HEK293 (cell line): ENCODE measurements at regions not wholly inside any gene's neighbourhood (a gene's known extent, or its start where the extent isn't known, plus 50 kb on each side); places are given as distances from the start of the nearest gene placed in this dataset.
A peak's percentile ranks its signal among the peaks of the same experiment; 100 is the strongest.

Experiments
- BCL11A ChIP-seq: fragments of 450-650 bp; formaldehyde crosslinking; IDR thresholded peaks from 2 replicates; pipeline ENCODE4 v1.5.1; 2016; ENCODE audit warnings: low read depth, missing biosample characterization, missing genetic modification characterization
- GFI1B ChIP-seq: fragments of 450-650 bp; formaldehyde crosslinking; IDR thresholded peaks from 2 replicates; pipeline ENCODE4 v1.5.1; 2016; ENCODE audit warnings: missing biosample characterization, missing genetic modification characterization
- HOXA7 ChIP-seq: sonication (generic); formaldehyde crosslinking; IDR thresholded peaks from 2 replicates; pipeline ENCODE4 v1.8.1; 2022; ENCODE audit warnings: missing genetic modification reagents, borderline replicate concordance
- IKZF3 ChIP-seq: fragments of 450-650 bp; IDR thresholded peaks from 2 replicates; pipeline ENCODE4 v1.5.0; 2018; ENCODE audit warnings: missing biosample characterization, mild to moderate bottlenecking, missing genetic modification characterization, moderate library complexity
- ZBTB21 ChIP-seq: fragments of 450-650 bp; formaldehyde crosslinking; IDR thresholded peaks from 2 replicates; pipeline ENCODE4 v1.5.1; 2017; ENCODE audit warnings: missing biosample characterization, missing genetic modification characterization
- ZBTB48 ChIP-seq: fragments of 450-650 bp; formaldehyde crosslinking; IDR thresholded peaks from 2 replicates; pipeline ENCODE4 v1.5.1; 2016; ENCODE audit warnings: missing biosample characterization, missing genetic modification characterization
- ZFP37 ChIP-seq: fragments of 450-650 bp; formaldehyde crosslinking; IDR thresholded peaks from 2 replicates; pipeline ENCODE4 v1.5.1; 2016; ENCODE audit warnings: missing biosample characterization, missing genetic modification characterization
- ZNF114 ChIP-seq: fragments of 450-650 bp; formaldehyde crosslinking; IDR thresholded peaks from 2 replicates; pipeline ENCODE4 v1.5.0; 2017; ENCODE audit warnings: missing biosample characterization, missing genetic modification characterization
- ZNF140 ChIP-seq: fragments of 450-650 bp; formaldehyde crosslinking; IDR thresholded peaks from 2 replicates; pipeline ENCODE4 v1.5.1; 2016; ENCODE audit warnings: missing biosample characterization, missing genetic modification characterization
- ZNF184 ChIP-seq: fragments of 450-650 bp; IDR thresholded peaks from 2 replicates; pipeline ENCODE4 v1.5.1; 2018; ENCODE audit warnings: missing biosample characterization, mild to moderate bottlenecking, missing genetic modification characterization
- ZNF211 ChIP-seq: fragments of 450-650 bp; formaldehyde crosslinking; IDR thresholded peaks from 2 replicates; pipeline ENCODE4 v1.5.1; 2016; ENCODE audit warnings: low read depth, missing biosample characterization, missing genetic modification characterization
- ZNF335 ChIP-seq: fragments of 450-650 bp; formaldehyde crosslinking; conservative IDR thresholded peaks from 2 replicates; pipeline ENCODE4 v1.5.1; 2016; ENCODE audit warnings: missing biosample characterization, missing genetic modification characterization
- ZNF366 ChIP-seq: fragments of 450-650 bp; formaldehyde crosslinking; conservative IDR thresholded peaks from 2 replicates; pipeline ENCODE4 v1.5.1; 2016; ENCODE audit warnings: missing biosample characterization, missing genetic modification characterization
- ZNF423 ChIP-seq: fragments of 450-650 bp; formaldehyde crosslinking; IDR thresholded peaks from 2 replicates; pipeline ENCODE4 v1.5.1; 2016; ENCODE audit warnings: missing biosample characterization, missing genetic modification characterization
- ZNF561 ChIP-seq: fragments of 450-650 bp; IDR thresholded peaks from 2 replicates; pipeline ENCODE4 v1.5.1; 2018; ENCODE audit warnings: missing biosample characterization, missing genetic modification characterization, borderline replicate concordance
- ZNF600 ChIP-seq: fragments of 450-650 bp; formaldehyde crosslinking; IDR thresholded peaks from 2 replicates; pipeline ENCODE4 v1.5.1; 2016; ENCODE audit warnings: missing biosample characterization, missing genetic modification characterization
- ZNF76 ChIP-seq: fragments of 450-650 bp; formaldehyde crosslinking; IDR thresholded peaks from 2 replicates; pipeline ENCODE4; 2016; ENCODE audit warnings: low read depth, missing biosample characterization, missing genetic modification characterization, borderline replicate concordance
- ZSCAN30 ChIP-seq: fragments of 450-650 bp; IDR thresholded peaks from 2 replicates; pipeline ENCODE4 v1.5.1; 2018; ENCODE audit warnings: missing biosample characterization, mild to moderate bottlenecking, missing genetic modification characterization, moderate library complexity
- TF ChIP-seq, protein P1 (sequence below): fragments of 450-650 bp; IDR thresholded peaks from 2 replicates; pipeline ENCODE4 v1.5.1; 2018; ENCODE audit warnings: missing biosample characterization, missing genetic modification characterization
- TF ChIP-seq, protein P2 (sequence below): fragments of 450-650 bp; formaldehyde crosslinking; IDR thresholded peaks from 2 replicates; pipeline ENCODE4 v1.5.1; 2016; ENCODE audit warnings: missing biosample characterization, missing genetic modification characterization
- TF ChIP-seq, protein P3 (sequence below): fragments of 450-650 bp; formaldehyde crosslinking; conservative IDR thresholded peaks from 2 replicates; pipeline ENCODE4 v1.5.1; 2016; ENCODE audit warnings: low read depth, missing biosample characterization, missing genetic modification characterization
- TF ChIP-seq, protein P4 (sequence below): fragments of 450-650 bp; formaldehyde crosslinking; IDR thresholded peaks from 2 replicates; pipeline ENCODE4 v1.5.1; 2017; ENCODE audit warnings: missing biosample characterization, missing genetic modification characterization
- TF ChIP-seq, protein P5 (sequence below): fragments of 450-650 bp; formaldehyde crosslinking; IDR thresholded peaks from 2 replicates; pipeline ENCODE4 v1.5.1; 2017; ENCODE audit warnings: missing biosample characterization, mild to moderate bottlenecking, missing genetic modification characterization, moderate library complexity
- TF ChIP-seq, protein P6 (sequence below): fragments of 450-650 bp; formaldehyde crosslinking; IDR thresholded peaks from 2 replicates; pipeline ENCODE4 v1.5.1; 2016; ENCODE audit warnings: missing biosample characterization, missing genetic modification characterization
- TF ChIP-seq, protein P7 (sequence below): fragments of 450-650 bp; formaldehyde crosslinking; IDR thresholded peaks from 2 replicates; pipeline ENCODE4 v1.5.1; 2016; ENCODE audit warnings: missing biosample characterization, missing genetic modification characterization

DNA sequence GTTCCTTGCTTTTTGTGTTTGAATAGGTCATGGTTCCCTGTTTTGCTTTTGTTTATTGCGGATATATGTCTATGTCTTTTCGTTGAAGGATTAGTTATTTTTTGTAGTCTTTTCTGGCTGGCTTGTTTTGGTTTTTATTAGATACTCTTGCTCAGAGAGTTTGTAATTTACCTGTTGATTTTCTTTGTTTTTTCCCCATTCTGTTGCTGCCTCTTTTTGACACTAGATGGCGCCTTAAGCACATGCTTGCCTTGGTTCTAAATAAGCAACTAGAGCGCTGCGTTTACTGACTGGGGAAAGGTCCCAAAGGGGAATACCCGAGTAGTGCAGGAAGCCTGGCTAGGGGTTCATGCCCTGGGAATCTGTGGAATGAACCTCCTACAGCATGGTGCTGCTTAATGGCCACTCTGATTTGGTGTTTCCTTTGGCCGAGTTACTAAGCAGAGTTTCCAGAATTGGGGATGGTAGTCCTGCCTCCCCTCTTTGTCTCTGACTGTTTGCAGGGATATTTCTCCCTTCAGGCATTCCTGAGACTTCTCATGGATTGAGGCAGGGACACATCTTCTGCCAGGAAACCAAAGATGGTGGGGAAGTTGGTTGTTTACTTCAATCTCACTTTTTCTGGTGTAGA is 143.2 kb downstream of the PTPRU start (continued):
- TF ChIP-seq ZSCAN30 (tag by site-specific recombination) (peak; percentile 37; the same call in 1 of the 2 replicates), ZBTB21 (peak; percentile 42; the same call in 1 of the 2 replicates), ZNF76 (tag by site-specific recombination) (peak; percentile 57; the same call in 1 of the 2 replicates), BCL11A (tag by site-specific recombination) (no peak), GFI1B (no peak), HOXA7 (CRISPR knock-in tag) (no peak), ZNF184 (0 out of 2 replicates have a peak, but pooled peaks have one; percentile 50), ZNF140 (tag by site-specific recombination) (no peak), ZNF600 (tag by site-specific recombination) (no peak), ZFP37 (peak; percentile 36; the same call in 1 of the 2 replicates), IKZF3 (no peak), ZNF335 (no peak), ZNF423 (tag by site-specific recombination) (no peak), ZNF561 (tag by site-specific recombination) (no peak), ZBTB48 (tag by site-specific recombination) (no peak), ZNF211 (tag by site-specific recombination) (no peak), ZNF114 (0 out of 2 replicates have a peak, but pooled peaks have one; percentile 78), ZNF366 (no peak)
- TF ChIP-seq, protein P1, sequence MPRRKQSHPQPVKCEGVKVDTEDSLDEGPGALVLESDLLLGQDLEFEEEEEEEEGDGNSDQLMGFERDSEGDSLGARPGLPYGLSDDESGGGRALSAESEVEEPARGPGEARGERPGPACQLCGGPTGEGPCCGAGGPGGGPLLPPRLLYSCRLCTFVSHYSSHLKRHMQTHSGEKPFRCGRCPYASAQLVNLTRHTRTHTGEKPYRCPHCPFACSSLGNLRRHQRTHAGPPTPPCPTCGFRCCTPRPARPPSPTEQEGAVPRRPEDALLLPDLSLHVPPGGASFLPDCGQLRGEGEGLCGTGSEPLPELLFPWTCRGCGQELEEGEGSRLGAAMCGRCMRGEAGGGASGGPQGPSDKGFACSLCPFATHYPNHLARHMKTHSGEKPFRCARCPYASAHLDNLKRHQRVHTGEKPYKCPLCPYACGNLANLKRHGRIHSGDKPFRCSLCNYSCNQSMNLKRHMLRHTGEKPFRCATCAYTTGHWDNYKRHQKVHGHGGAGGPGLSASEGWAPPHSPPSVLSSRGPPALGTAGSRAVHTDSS (tag by site-specific recombination): no peak
- TF ChIP-seq, protein P2, sequence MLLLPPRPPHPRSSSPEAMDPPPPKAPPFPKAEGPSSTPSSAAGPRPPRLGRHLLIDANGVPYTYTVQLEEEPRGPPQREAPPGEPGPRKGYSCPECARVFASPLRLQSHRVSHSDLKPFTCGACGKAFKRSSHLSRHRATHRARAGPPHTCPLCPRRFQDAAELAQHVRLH: peak; percentile 82
- TF ChIP-seq, protein P3, sequence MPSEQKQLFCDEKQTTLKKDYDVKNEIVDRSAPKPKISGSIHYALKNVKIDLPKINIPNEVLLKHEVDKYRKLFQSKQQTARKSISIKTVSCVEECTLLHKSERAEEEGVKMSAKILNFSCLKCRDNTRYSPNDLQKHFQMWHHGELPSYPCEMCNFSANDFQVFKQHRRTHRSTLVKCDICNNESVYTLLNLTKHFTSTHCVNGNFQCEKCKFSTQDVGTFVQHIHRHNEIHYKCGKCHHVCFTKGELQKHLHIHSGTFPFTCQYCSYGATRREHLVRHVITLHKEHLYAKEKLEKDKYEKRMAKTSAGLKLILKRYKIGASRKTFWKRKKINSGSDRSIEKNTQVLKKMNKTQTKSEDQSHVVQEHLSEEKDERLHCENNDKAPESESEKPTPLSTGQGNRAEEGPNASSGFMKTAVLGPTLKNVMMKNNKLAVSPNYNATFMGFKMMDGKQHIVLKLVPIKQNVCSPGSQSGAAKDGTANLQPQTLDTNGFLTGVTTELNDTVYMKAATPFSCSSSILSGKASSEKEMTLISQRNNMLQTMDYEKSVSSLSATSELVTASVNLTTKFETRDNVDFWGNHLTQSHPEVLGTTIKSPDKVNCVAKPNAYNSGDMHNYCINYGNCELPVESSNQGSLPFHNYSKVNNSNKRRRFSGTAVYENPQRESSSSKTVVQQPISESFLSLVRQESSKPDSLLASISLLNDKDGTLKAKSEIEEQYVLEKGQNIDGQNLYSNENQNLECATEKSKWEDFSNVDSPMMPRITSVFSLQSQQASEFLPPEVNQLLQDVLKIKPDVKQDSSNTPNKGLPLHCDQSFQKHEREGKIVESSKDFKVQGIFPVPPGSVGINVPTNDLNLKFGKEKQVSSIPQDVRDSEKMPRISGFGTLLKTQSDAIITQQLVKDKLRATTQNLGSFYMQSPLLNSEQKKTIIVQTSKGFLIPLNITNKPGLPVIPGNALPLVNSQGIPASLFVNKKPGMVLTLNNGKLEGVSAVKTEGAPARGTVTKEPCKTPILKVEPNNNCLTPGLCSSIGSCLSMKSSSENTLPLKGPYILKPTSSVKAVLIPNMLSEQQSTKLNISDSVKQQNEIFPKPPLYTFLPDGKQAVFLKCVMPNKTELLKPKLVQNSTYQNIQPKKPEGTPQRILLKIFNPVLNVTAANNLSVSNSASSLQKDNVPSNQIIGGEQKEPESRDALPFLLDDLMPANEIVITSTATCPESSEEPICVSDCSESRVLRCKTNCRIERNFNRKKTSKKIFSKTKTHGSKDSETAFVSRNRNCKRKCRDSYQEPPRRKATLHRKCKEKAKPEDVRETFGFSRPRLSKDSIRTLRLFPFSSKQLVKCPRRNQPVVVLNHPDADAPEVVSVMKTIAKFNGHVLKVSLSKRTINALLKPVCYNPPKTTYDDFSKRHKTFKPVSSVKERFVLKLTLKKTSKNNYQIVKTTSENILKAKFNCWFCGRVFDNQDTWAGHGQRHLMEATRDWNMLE (tag by site-specific recombination): peak; percentile 88
- TF ChIP-seq, protein P4, sequence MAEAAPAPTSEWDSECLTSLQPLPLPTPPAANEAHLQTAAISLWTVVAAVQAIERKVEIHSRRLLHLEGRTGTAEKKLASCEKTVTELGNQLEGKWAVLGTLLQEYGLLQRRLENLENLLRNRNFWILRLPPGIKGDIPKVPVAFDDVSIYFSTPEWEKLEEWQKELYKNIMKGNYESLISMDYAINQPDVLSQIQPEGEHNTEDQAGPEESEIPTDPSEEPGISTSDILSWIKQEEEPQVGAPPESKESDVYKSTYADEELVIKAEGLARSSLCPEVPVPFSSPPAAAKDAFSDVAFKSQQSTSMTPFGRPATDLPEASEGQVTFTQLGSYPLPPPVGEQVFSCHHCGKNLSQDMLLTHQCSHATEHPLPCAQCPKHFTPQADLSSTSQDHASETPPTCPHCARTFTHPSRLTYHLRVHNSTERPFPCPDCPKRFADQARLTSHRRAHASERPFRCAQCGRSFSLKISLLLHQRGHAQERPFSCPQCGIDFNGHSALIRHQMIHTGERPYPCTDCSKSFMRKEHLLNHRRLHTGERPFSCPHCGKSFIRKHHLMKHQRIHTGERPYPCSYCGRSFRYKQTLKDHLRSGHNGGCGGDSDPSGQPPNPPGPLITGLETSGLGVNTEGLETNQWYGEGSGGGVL (tag by site-specific recombination): no peak
- TF ChIP-seq, protein P5, sequence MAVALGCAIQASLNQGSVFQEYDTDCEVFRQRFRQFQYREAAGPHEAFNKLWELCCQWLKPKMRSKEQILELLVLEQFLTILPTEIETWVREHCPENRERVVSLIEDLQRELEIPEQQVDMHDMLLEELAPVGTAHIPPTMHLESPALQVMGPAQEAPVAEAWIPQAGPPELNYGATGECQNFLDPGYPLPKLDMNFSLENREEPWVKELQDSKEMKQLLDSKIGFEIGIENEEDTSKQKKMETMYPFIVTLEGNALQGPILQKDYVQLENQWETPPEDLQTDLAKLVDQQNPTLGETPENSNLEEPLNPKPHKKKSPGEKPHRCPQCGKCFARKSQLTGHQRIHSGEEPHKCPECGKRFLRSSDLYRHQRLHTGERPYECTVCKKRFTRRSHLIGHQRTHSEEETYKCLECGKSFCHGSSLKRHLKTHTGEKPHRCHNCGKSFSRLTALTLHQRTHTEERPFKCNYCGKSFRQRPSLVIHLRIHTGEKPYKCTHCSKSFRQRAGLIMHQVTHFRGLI: no peak
- TF ChIP-seq, protein P6, sequence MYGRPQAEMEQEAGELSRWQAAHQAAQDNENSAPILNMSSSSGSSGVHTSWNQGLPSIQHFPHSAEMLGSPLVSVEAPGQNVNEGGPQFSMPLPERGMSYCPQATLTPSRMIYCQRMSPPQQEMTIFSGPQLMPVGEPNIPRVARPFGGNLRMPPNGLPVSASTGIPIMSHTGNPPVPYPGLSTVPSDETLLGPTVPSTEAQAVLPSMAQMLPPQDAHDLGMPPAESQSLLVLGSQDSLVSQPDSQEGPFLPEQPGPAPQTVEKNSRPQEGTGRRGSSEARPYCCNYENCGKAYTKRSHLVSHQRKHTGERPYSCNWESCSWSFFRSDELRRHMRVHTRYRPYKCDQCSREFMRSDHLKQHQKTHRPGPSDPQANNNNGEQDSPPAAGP: peak; percentile 80
- TF ChIP-seq, protein P7, sequence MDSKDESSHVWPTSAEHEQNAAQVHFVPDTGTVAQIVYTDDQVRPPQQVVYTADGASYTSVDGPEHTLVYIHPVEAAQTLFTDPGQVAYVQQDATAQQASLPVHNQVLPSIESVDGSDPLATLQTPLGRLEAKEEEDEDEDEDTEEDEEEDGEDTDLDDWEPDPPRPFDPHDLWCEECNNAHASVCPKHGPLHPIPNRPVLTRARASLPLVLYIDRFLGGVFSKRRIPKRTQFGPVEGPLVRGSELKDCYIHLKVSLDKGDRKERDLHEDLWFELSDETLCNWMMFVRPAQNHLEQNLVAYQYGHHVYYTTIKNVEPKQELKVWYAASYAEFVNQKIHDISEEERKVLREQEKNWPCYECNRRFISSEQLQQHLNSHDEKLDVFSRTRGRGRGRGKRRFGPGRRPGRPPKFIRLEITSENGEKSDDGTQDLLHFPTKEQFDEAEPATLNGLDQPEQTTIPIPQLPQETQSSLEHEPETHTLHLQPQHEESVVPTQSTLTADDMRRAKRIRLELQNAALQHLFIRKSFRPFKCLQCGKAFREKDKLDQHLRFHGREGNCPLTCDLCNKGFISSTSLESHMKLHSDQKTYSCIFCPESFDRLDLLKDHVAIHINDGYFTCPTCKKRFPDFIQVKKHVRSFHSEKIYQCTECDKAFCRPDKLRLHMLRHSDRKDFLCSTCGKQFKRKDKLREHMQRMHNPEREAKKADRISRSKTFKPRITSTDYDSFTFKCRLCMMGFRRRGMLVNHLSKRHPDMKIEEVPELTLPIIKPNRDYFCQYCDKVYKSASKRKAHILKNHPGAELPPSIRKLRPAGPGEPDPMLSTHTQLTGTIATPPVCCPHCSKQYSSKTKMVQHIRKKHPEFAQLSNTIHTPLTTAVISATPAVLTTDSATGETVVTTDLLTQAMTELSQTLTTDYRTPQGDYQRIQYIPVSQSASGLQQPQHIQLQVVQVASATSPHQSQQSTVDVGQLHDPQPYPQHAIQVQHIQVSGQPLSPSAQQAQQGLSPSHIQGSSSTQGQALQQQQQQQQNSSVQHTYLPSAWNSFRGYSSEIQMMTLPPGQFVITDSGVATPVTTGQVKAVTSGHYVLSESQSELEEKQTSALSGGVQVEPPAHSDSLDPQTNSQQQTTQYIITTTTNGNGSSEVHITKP (tag by site-specific recombination): no peak
